T-helper 2 cell treated with Interferon-gamma antibody and Interleukin-4, amounts not matched to agents 100 ng/mL and 5 ng/mL, for 36 hours (primary cell): ENCODE measurements at regions not wholly inside any gene's neighbourhood (a gene's known extent, or its start where the extent isn't known, plus 50 kb on each side); places are given as distances from the start of the nearest gene placed in this dataset.
"Not testable (repeated sequence)": the region's sequence is repeated elsewhere in the genome, so short reads cannot be mapped to it uniquely, and the experiment has no call there.

Experiments
- intact Hi-C: fragments of 100-400 bp; cut with micrococcal nuclease; formaldehyde crosslinking; loops from one replicate; pipeline ENCODE4 v1.15.1; 2023

GRCh38 chr3:182129740-182130139 lies 418.0 kb downstream of the SOX2 start:
- intact Hi-C loops = no loop called here

- intact Hi-C loops = no loop called here
Observed at GRCh38 chr3:182133752-182134151, 422.0 kb downstream of the SOX2 start.

GRCh38 chr3:182135056-182135455 lies 423.3 kb downstream of the SOX2 start:
- intact Hi-C loops = no loop called here

- intact Hi-C loops = no loop called here
Observed at GRCh38 chr3:182136008-182136910, 424.5 kb downstream of the SOX2 start.

- intact Hi-C loops = no loop called here
Observed at GRCh38 chr3:182138393-182138792, 426.7 kb downstream of the SOX2 start.

GRCh38 chr3:182139627-182140357 lies 428.1 kb downstream of the SOX2 start:
- intact Hi-C loops = no loop called here

GRCh38 chr3:182142928-182143327 lies 431.2 kb downstream of the SOX2 start:
- intact Hi-C loops = no loop called here

GRCh38 chr3:182143903-182144302 lies 432.2 kb downstream of the SOX2 start:
- intact Hi-C loops = no loop called here

DNA sequence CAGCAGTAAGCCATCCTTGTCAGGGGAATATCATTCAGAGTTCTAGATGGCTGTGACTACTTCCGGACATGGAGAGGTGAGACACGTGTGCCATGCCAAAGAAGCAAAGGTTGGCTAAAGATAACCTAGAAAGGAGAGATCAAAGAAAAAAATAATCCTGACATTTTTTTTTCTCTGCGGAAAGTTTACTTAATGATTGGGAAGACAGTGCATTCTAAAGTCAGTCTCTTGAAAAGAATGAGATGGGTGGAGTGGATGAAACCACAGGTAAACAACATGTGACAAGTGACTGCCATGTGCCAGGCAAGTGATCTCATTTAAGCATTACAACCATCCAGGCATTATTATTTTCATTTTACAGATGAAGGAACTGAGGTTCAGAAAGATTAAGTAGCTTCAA lies 436.6 kb downstream of the SOX2 start:
- intact Hi-C loops = no loop called here

DNA sequence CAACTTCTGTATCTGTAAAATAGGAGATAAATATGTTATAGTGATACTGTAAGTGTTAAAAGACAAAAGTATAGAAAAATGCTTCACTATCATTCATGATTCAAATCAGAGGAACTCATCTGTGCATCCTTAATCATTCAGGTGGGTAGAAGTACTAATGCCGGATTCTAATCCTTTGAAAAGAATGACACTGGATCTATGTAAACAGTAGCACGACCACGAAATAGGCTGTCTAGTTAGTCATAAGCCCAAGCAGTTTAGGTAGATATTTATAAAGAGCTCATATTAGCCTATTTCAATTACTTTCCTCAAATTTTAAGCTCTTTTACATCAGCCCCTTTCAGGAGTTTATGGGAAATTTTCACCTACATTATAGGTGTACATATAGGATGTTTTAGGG lies 437.9 kb downstream of the SOX2 start:
- intact Hi-C loops = no loop called here

GRCh38 chr3:182156326-182156725 lies 444.6 kb downstream of the SOX2 start:
- intact Hi-C loops = not testable (repeated sequence)

- intact Hi-C loops = no loop called here
Observed at GRCh38 chr3:182165234-182165633, 453.5 kb downstream of the SOX2 start.

GRCh38 chr3:182172534-182172933 lies 460.8 kb downstream of the SOX2 start:
- intact Hi-C loops = no loop called here

GRCh38 chr3:182178488-182179200 lies 466.9 kb downstream of the SOX2 start:
- intact Hi-C loops = no loop called here

- intact Hi-C loops = no loop called here
Observed at GRCh38 chr3:182179631-182180030, 467.9 kb downstream of the SOX2 start.

- intact Hi-C loops = no loop called here
Observed at GRCh38 chr3:182180654-182181385, 469.1 kb downstream of the SOX2 start.

DNA sequence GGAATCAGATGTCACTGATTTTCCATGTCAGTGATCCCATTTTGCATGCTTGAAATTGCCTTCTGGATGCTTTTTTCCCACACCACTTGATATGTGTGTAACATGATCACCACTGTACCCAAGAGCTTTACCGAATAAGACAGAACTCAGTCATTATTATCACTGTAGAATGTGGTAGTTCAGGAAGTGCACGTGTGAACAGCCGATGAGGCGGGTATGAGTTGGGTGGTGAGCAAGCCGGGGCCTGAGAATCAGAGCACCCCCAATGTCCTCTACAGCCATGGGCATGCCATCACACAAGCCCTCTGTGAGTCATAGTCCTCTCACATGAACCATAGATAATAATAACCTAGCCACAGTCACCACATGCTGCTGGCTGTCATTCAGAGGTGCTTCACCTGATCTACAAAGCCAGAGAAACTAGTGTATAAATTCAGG lies 470.8 kb downstream of the SOX2 start:
- intact Hi-C loops = no loop called here

GRCh38 chr3:182183716-182184430 lies 472.1 kb downstream of the SOX2 start:
- intact Hi-C loops = no loop called here

DNA sequence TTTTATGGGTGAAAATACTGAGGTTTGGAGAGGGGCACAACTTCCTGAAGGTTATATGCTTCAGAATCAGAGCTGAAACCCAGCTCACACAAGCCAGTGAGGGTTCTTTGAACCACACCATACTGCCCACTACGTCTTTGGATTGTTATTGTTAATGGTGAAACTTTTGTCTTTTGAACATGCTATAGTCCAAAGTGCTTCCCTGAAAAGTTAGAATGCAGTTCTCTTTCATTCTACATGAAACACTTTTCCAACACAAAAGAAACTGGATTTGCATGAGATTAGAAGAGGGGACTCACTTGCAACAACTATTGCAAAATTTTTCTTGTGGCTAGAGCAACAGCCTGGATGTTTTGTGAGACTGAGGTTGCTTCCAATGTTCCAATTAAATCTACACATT lies 473.6 kb downstream of the SOX2 start:
- intact Hi-C loops = no loop called here

- intact Hi-C loops = no loop called here
Observed at GRCh38 chr3:182190056-182190455, 478.3 kb downstream of the SOX2 start.

- intact Hi-C loops = no loop called here
Observed at GRCh38 chr3:182198345-182198744, 486.6 kb downstream of the SOX2 start.
